CD4-positive, alpha-beta T cell (primary cell): ENCODE measurements at regions not wholly inside any gene's neighbourhood (a gene's known extent, or its start where the extent isn't known, plus 50 kb on each side); places are given as distances from the start of the nearest gene placed in this dataset.

Experiments used
- ATAC-seq: fragments of 200-7000 bp; cut with Tn5 transposase; one replicate; pipeline ENCODE4 v1.10.0; 2022; ENCODE audit warnings: mild to moderate bottlenecking; ENCODE audit not compliant: poor library complexity
- CTCF ChIA-PET: fragments of 350-600 bp; sonication (Branson Sonifier 250); formaldehyde crosslinking; loops from one replicate; lab custom pipeline; 2021; ENCODE audit warnings: antibody characterized with exemption, inconsistent platforms; lab: Charles Lee
- POLR2A ChIA-PET: fragments of 350-600 bp; sonication (Branson Sonifier 250); formaldehyde crosslinking; loops from one replicate; lab custom pipeline; 2021; ENCODE audit warnings: antibody characterized with exemption, inconsistent platforms; lab: Charles Lee
- DNase-seq, 14 experiments: peaks; one replicate each; pipeline ENCODE4 v3.0.0-alpha.2; 2013 to 2020; ENCODE audit warnings: mixed read lengths in 2 of 14
- H3K27ac ChIP-seq, 2 donors: one replicate each; pipeline versions ENCODE4 v1.5.1 to v1.7.0; 2013; ENCODE audit warnings: low read length in 2 of 2, low read depth in 1 of 2, mild to moderate bottlenecking in 1 of 2
- H3K27me3 ChIP-seq, 2 experiments: 1 replicate in 1 of 2; 2 replicates in 1 of 2; pipeline versions ENCODE4 v1.6.1 to v1.7.0; 2013; ENCODE audit warnings: low read length in 2 of 2, control low read depth in 1 of 2, mild to moderate bottlenecking in 1 of 2, moderate library complexity in 1 of 2; ENCODE audit not compliant: insufficient read depth in 2 of 2, control insufficient read depth in 1 of 2
- H3K36me3 ChIP-seq: one replicate; pipeline ENCODE4 v1.6.1; 2013; ENCODE audit warnings: low read length, control low read depth; ENCODE audit not compliant: insufficient read depth
- H3K4me1 ChIP-seq: one replicate; pipeline ENCODE4 v1.6.1; 2013; ENCODE audit warnings: low read length, control low read depth; ENCODE audit not compliant: insufficient read depth
- H3K4me3 ChIP-seq: one replicate; pipeline ENCODE4 v1.5.1; 2013; ENCODE audit warnings: mild to moderate bottlenecking, low read length, moderate library complexity
- H3K9me3 ChIP-seq, 2 experiments: 1 replicate in 1 of 2; 2 replicates in 1 of 2; pipeline versions ENCODE4 v1.6.1 to v1.7.0; 2013; ENCODE audit warnings: low read length in 2 of 2, mild to moderate bottlenecking in 2 of 2, control low read depth in 1 of 2, moderate library complexity in 1 of 2; ENCODE audit not compliant: control insufficient read depth in 1 of 2, insufficient read depth in 1 of 2
- H3K27ac Mint-ChIP-seq: one replicate; pipeline ENCODE4 v1.8.0; 2020; ENCODE audit warnings: mixed read lengths
- H3K27me3 Mint-ChIP-seq: one replicate; pipeline ENCODE4 v1.8.0; 2021; ENCODE audit warnings: mixed read lengths
- H3K36me3 Mint-ChIP-seq: one replicate; pipeline ENCODE4 v1.8.0; 2021; ENCODE audit warnings: low read depth, mixed read lengths
- H3K4me1 Mint-ChIP-seq: one replicate; pipeline ENCODE4 v1.8.0; 2021; ENCODE audit warnings: low read depth, mixed read lengths
- H3K4me3 Mint-ChIP-seq: one replicate; pipeline ENCODE4 v1.8.0; 2020; ENCODE audit warnings: mild to moderate bottlenecking, mixed read lengths
- H3K9me3 Mint-ChIP-seq: one replicate; pipeline ENCODE4 v1.8.0; 2020; ENCODE audit warnings: mixed read lengths
- intact Hi-C, 2 experiments: fragments of 100-400 bp; cut with DNase I in 1 of 2; cut with micrococcal nuclease in 1 of 2; formaldehyde crosslinking; loops; one replicate each; pipeline versions ENCODE4 v1.15.1 to v1.9.0; 2023 to 2025; cut with DNase I, micrococcal nuclease
- TF ChIP-seq, protein P1 (sequence below): fragments of 200-600 bp; IDR thresholded peaks from one replicate; pipeline ENCODE4 v1.8.0; 2022; ENCODE audit warnings: antibody characterized with exemption, mild to moderate bottlenecking

DNA sequence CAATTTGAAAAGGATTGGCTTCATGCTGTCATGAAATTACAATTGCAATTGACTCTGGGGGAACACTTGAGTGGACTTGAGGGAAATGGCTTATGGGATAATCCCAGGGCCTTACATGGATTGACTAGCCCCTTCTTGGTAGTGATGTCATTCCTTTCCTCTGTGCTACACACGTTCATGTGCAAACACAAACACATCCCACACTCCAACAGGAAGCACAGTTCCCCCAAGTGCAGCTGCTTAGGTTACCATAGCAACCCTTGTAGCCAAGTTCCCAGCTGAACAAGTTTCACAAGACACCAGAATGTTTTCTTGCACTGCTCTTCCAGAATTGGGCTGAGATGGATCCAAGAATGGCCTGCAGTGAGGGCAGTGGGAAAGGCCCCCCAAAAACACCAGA is 217.0 kb downstream of the ZNF621 start:
- Histone ChIP-seq H3K36me3 (no peaks in the 10 kb centered on the region), H3K9me3 (no peaks in the 10 kb centered on the region), H3K4me1 (no peaks in the 10 kb centered on the region), H3K27me3 (peaks cover 0 to 6% of the 10 kb centered on the region in 2 experiments), H3K4me3 (no peak overlapping the region), H3K27ac (no peak overlapping the region)
- DNase-seq = no peak
- TF ChIP-seq, protein P1, sequence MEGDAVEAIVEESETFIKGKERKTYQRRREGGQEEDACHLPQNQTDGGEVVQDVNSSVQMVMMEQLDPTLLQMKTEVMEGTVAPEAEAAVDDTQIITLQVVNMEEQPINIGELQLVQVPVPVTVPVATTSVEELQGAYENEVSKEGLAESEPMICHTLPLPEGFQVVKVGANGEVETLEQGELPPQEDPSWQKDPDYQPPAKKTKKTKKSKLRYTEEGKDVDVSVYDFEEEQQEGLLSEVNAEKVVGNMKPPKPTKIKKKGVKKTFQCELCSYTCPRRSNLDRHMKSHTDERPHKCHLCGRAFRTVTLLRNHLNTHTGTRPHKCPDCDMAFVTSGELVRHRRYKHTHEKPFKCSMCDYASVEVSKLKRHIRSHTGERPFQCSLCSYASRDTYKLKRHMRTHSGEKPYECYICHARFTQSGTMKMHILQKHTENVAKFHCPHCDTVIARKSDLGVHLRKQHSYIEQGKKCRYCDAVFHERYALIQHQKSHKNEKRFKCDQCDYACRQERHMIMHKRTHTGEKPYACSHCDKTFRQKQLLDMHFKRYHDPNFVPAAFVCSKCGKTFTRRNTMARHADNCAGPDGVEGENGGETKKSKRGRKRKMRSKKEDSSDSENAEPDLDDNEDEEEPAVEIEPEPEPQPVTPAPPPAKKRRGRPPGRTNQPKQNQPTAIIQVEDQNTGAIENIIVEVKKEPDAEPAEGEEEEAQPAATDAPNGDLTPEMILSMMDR = no peak
- no peaks in the 10 kb centered on the region for H3K9me3 Mint-ChIP-seq
- H3K4me1 Mint-ChIP-seq = no peaks in the 10 kb centered on the region
- ATAC-seq = no peak
- intact Hi-C loops = no loop called here
- no peaks in the 10 kb centered on the region for H3K36me3 Mint-ChIP-seq
- H3K27me3 Mint-ChIP-seq = peaks cover 4% of the 10 kb centered on the region
- ChIA-PET CTCF (no interaction called here), POLR2A (no interaction called here)
- no peak overlapping the region for H3K27ac Mint-ChIP-seq
- no peak overlapping the region for H3K4me3 Mint-ChIP-seq

DNA sequence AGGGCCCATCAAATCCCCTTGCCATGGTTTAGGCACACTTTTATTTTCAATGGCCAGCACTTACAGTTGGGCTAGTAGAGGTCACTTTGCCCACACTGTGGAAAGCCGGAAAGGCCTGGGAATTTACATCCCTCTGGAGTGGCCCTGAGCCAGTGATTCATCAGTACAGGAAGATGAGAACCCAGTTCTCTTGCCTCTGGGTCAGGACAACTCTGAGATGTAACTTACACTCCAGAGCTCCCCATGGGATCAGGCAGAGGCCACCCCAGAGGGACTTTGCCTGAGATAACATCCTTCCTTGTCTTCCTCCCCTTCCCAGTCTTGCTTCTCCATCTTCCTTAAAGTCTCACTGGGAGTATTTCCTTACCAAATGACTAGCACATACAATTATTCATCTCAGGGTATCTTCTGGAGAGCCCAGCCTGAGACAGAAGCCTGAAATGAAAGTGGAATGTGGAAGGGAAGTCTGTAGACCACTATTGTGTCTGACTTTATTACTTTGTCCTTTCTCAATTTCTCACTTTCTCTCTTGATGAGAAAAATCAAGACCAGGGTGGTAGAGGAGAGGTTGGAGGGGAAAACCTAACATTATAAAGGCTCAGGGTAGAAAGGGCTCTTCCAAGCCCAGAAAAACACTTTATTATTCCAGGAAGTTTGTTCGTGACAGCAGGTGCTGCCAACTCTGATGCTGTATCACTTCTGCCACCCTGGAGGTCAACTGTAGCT is 220.8 kb downstream of the ZNF621 start:
- Histone ChIP-seq H3K27ac (no peak overlapping the region), H3K4me1 (no peaks in the 10 kb centered on the region), H3K27me3 (peaks cover 0 to 6% of the 10 kb centered on the region in 2 experiments), H3K4me3 (no peak overlapping the region), H3K36me3 (no peaks in the 10 kb centered on the region), H3K9me3 (no peaks in the 10 kb centered on the region)
- H3K4me3 Mint-ChIP-seq = no peak overlapping the region
- POLR2A ChIA-PET = no interaction called here
- DNase-seq = no peak
- H3K27ac Mint-ChIP-seq = no peak overlapping the region
- intact Hi-C loops = no loop called here
- H3K9me3 Mint-ChIP-seq = no peaks in the 10 kb centered on the region
- no peak for ATAC-seq
- no peaks in the 10 kb centered on the region for H3K4me1 Mint-ChIP-seq
- CTCF ChIA-PET = no interaction called here
- no peaks in the 10 kb centered on the region for H3K36me3 Mint-ChIP-seq
- TF ChIP-seq, protein P1 = no peak
- H3K27me3 Mint-ChIP-seq = peaks cover 4% of the 10 kb centered on the region

DNA sequence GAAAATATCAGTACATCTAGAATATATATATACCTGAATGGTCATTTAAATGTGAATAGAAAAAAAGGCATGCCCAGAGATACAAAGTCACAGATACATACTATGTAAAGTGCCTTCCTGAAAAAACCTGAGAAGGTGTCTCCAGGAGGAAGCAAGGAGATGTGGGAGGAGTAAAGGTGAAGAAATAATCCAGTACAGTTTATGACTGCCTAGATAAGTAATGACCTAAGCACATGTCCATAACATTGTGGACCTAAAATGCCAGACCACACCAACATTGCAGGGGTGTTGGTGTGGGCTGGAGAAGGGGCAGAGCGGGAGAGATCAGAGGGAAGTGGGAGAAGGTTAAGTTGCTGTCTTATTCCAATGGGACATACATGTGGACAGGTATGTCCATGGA is 226.9 kb downstream of the ZNF621 start:
- no peak overlapping the region for H3K27ac Mint-ChIP-seq
- Histone ChIP-seq H3K9me3 (no peaks in the 10 kb centered on the region), H3K4me1 (no peaks in the 10 kb centered on the region), H3K4me3 (no peak overlapping the region), H3K36me3 (no peaks in the 10 kb centered on the region), H3K27me3 (no peaks in the 10 kb centered on the region), H3K27ac (no peak overlapping the region)
- CTCF ChIA-PET = no interaction called here
- H3K4me1 Mint-ChIP-seq = no peaks in the 10 kb centered on the region
- no peak overlapping the region for H3K4me3 Mint-ChIP-seq
- intact Hi-C loops = no loop called here
- DNase-seq = no peak
- POLR2A ChIA-PET = no interaction called here
- TF ChIP-seq, protein P1 = no peak
- H3K27me3 Mint-ChIP-seq = peaks cover 8% of the 10 kb centered on the region
- H3K9me3 Mint-ChIP-seq = no peaks in the 10 kb centered on the region
- H3K36me3 Mint-ChIP-seq = no peaks in the 10 kb centered on the region
- ATAC-seq = no peak
